ENCODE measurements at regions not wholly inside any gene's neighbourhood (a gene's known extent, or its start where the extent isn't known, plus 50 kb on each side); places are given as distances from the start of the nearest gene placed in this dataset.

- Histone ChIP-seq H3K9ac (no peak overlapping the region), H4K20me1 (ENCODE audit: low read depth) (no peaks in the 10 kb centered on the region), H3K4me3 (no peak overlapping the region), H3K79me2 (ENCODE audit: low read depth) (no peaks in the 10 kb centered on the region), H3K27ac (no peak overlapping the region), H3K4me2 (no peak overlapping the region), H2AFZ (replicated peaks) (no peak overlapping the region), H3K27me3 (no peaks in the 10 kb centered on the region), H3K4me1 (no peaks in the 10 kb centered on the region), H3K36me3 (no peaks in the 10 kb centered on the region), H3K9me3 (ENCODE audit: low read depth) (no peaks in the 10 kb centered on the region), H3F3A (ENCODE audit: low read depth) (no peaks in the 10 kb centered on the region)
- H3K9me3 Mint-ChIP-seq, result no peaks in the 10 kb centered on the region
- no peak for DNase-seq (ENCODE audit: low spot score)
- no peak overlapping the region for H3K27ac Mint-ChIP-seq
- TF ChIP-seq, protein P1, sequence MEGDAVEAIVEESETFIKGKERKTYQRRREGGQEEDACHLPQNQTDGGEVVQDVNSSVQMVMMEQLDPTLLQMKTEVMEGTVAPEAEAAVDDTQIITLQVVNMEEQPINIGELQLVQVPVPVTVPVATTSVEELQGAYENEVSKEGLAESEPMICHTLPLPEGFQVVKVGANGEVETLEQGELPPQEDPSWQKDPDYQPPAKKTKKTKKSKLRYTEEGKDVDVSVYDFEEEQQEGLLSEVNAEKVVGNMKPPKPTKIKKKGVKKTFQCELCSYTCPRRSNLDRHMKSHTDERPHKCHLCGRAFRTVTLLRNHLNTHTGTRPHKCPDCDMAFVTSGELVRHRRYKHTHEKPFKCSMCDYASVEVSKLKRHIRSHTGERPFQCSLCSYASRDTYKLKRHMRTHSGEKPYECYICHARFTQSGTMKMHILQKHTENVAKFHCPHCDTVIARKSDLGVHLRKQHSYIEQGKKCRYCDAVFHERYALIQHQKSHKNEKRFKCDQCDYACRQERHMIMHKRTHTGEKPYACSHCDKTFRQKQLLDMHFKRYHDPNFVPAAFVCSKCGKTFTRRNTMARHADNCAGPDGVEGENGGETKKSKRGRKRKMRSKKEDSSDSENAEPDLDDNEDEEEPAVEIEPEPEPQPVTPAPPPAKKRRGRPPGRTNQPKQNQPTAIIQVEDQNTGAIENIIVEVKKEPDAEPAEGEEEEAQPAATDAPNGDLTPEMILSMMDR (IDR thresholded peaks at IDR 0.05), result no peak
- no peak for TF ChIP-seq EZH2 (IDR thresholded peaks at IDR 0.05)
- no peak for TF ChIP-seq EZH2phosphoT487 (IDR thresholded peaks at IDR 0.05)
- H3K4me1 Mint-ChIP-seq, result no peaks in the 10 kb centered on the region
- H3K27me3 Mint-ChIP-seq (ENCODE audit: insufficient read depth, low read depth), result no peaks in the 10 kb centered on the region
- H3K36me3 Mint-ChIP-seq, result no peaks in the 10 kb centered on the region
- H3K4me3 Mint-ChIP-seq, result no peak overlapping the region
Observed at GRCh38 chr10:128803790-128804189, 663.3 kb upstream of the MGMT start.

DNA sequence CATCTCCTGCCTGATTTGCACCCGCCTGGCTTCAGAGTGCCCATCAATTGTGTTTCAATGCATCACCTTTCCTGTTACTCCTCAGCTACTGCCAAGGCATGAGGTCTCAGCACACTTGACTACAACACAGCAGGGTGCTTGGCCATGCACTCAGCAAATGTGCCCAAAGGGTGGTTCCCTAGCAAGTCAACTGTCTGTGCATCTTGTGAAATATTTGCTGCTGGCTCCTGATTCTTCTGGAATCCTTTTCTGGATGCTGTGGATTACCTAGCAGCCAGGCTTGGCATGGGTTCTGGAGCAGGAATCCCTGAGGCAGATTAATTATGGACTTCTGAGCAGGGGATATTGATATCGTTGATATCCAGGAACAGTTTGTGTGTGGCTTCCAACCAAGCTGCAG, 662.6 kb upstream of the MGMT start:
- H3K36me3 ChIP-seq, result no peaks in the 10 kb centered on the region
- no peaks in the 10 kb centered on the region for H3K4me1 ChIP-seq
- TF ChIP-seq, protein P1 (IDR thresholded peaks at IDR 0.05), result no peak
- TF ChIP-seq EZH2 (IDR thresholded peaks at IDR 0.05) (no peak), EZH2phosphoT487 (IDR thresholded peaks at IDR 0.05) (no peak)
- H3K9ac ChIP-seq, result no peak overlapping the region
- no peaks in the 10 kb centered on the region for H3F3A ChIP-seq (ENCODE audit: low read depth)
- no peak for DNase-seq (ENCODE audit: low spot score)
- H3K27ac Mint-ChIP-seq, result no peak overlapping the region
- no peak overlapping the region for H3K4me3 ChIP-seq
- H3K9me3 ChIP-seq (ENCODE audit: low read depth), result no peaks in the 10 kb centered on the region
- H3K4me2 ChIP-seq, result no peak overlapping the region
- H3K27me3 Mint-ChIP-seq (ENCODE audit: insufficient read depth, low read depth), result no peaks in the 10 kb centered on the region
- no peak overlapping the region for H3K27ac ChIP-seq
- H3K79me2 ChIP-seq (ENCODE audit: low read depth), result no peaks in the 10 kb centered on the region
- no peaks in the 10 kb centered on the region for H4K20me1 ChIP-seq (ENCODE audit: low read depth)
- no peaks in the 10 kb centered on the region for H3K27me3 ChIP-seq
- no peaks in the 10 kb centered on the region for H3K36me3 Mint-ChIP-seq
- H3K4me1 Mint-ChIP-seq, result no peaks in the 10 kb centered on the region
- no peak overlapping the region for H2AFZ ChIP-seq (replicated peaks)
- H3K4me3 Mint-ChIP-seq, result no peak overlapping the region
- H3K9me3 Mint-ChIP-seq, result no peaks in the 10 kb centered on the region

- Histone ChIP-seq H3K4me3 (no peak overlapping the region), H3F3A (ENCODE audit: low read depth) (no peaks in the 10 kb centered on the region), H3K27me3 (no peaks in the 10 kb centered on the region), H3K4me2 (no peak overlapping the region), H3K36me3 (no peaks in the 10 kb centered on the region), H3K4me1 (no peaks in the 10 kb centered on the region), H2AFZ (replicated peaks) (no peak overlapping the region), H4K20me1 (ENCODE audit: low read depth) (no peaks in the 10 kb centered on the region), H3K9ac (no peak overlapping the region), H3K9me3 (ENCODE audit: low read depth) (no peaks in the 10 kb centered on the region), H3K27ac (no peak overlapping the region), H3K79me2 (ENCODE audit: low read depth) (no peaks in the 10 kb centered on the region)
- H3K36me3 Mint-ChIP-seq, result no peaks in the 10 kb centered on the region
- H3K27ac Mint-ChIP-seq, result no peak overlapping the region
- no peaks in the 10 kb centered on the region for H3K27me3 Mint-ChIP-seq (ENCODE audit: insufficient read depth, low read depth)
- TF ChIP-seq EZH2phosphoT487 (IDR thresholded peaks at IDR 0.05), result no peak
- TF ChIP-seq EZH2 (IDR thresholded peaks at IDR 0.05), result no peak
- TF ChIP-seq, protein P1 (IDR thresholded peaks at IDR 0.05), result no peak
- no peak for DNase-seq (ENCODE audit: low spot score)
- H3K4me3 Mint-ChIP-seq, result no peak overlapping the region
- H3K4me1 Mint-ChIP-seq, result peaks cover 9% of the 10 kb centered on the region
- no peaks in the 10 kb centered on the region for H3K9me3 Mint-ChIP-seq
Observed at GRCh38 chr10:128808921-128809440, 658.1 kb upstream of the MGMT start.
